GM18520 (cell line): ENCODE measurements at regions not wholly inside any gene's neighbourhood (a gene's known extent, or its start where the extent isn't known, plus 50 kb on each side); places are given as distances from the start of the nearest gene placed in this dataset.

Experiments
- ATAC-seq: cut with Tn5 transposase; IDR thresholded peaks from one replicate; pipeline ENCODE4 v1.9.1; 2021; ENCODE audit not compliant: unreplicated experiment

DNA sequence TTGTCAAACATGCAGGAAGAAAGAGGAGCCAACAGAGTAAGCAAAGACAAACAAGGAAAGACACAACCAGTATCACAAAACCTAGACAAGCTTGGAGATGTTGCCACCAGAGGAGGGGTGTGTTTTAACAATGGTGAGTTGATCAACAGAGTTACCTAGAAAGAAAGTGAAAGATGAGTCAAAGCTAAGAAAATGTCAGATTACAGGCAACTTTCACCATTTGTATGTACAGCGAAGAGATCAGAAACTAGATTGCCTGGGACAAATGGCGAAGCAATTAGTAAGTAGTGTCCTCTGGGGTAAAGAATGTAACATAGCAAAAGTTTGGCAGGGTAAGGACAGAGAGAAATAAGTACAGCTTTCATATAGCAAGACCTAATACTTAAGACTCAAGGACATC lies 51.6 kb upstream of the POU3F2 start:
- ATAC-seq, result peak; percentile 44

DNA sequence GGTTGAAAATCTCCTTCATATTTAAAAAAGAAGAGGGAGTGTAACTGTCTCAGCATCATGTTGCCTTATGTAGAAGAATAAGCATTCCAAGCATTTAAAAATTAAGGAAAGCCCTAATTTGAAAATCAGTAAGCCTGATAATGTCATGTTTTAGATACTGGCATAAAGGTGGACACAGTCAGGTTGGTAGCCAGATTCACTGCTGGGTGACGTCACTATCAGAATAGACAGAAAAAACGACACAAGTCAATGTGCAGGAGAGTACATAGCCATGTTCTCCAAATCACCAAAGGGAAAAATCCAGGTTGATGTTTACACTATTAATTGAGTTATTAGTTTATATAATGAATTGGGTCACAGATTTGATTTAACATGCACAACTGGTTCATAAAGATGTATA lies 50.8 kb upstream of the POU3F2 start:
- no peak for ATAC-seq
